Neural progenitor cell (in vitro differentiated cells): ENCODE measurements at regions not wholly inside any gene's neighbourhood (a gene's known extent, or its start where the extent isn't known, plus 50 kb on each side); places are given as distances from the start of the nearest gene placed in this dataset.

Experiments
- EZH2 ChIP-seq: fragments of 200-600 bp; sonication (generic); IDR thresholded peaks from 2 replicates; pipeline ENCODE4 v1.6.1; 2017; ENCODE audit warnings: antibody characterized with exemption, mild to moderate bottlenecking, moderate library complexity
- TF ChIP-seq, protein P1 (sequence below): fragments of 200-600 bp; sonication (generic); IDR thresholded peaks from 2 replicates; pipeline ENCODE4 v1.5.1; 2017; ENCODE audit warnings: antibody characterized with exemption, mild to moderate bottlenecking

DNA sequence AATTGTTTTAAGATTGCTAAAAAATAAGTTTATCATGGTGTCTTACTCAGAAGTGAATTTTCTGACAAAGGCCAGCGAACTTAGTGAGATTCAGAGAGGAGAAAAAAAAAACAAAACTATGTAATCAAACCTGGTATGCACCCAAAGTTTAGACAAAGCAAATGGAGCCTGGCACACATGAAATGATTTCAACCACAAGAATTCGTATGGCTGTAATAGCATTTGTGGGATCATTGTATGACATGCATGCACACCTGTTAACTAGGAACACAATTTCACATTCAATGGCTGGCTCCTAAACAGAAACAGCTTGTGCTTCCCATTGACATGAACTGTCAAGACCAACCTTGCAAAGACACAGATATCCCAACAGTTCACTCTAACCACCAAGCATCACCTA, 94.6 kb downstream of the ZIC4 start:
- TF ChIP-seq, protein P1, sequence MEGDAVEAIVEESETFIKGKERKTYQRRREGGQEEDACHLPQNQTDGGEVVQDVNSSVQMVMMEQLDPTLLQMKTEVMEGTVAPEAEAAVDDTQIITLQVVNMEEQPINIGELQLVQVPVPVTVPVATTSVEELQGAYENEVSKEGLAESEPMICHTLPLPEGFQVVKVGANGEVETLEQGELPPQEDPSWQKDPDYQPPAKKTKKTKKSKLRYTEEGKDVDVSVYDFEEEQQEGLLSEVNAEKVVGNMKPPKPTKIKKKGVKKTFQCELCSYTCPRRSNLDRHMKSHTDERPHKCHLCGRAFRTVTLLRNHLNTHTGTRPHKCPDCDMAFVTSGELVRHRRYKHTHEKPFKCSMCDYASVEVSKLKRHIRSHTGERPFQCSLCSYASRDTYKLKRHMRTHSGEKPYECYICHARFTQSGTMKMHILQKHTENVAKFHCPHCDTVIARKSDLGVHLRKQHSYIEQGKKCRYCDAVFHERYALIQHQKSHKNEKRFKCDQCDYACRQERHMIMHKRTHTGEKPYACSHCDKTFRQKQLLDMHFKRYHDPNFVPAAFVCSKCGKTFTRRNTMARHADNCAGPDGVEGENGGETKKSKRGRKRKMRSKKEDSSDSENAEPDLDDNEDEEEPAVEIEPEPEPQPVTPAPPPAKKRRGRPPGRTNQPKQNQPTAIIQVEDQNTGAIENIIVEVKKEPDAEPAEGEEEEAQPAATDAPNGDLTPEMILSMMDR, result no peak
- no peak for TF ChIP-seq EZH2
